ENCODE measurements at regions not wholly inside any gene's neighbourhood (a gene's known extent, or its start where the extent isn't known, plus 50 kb on each side); places are given as distances from the start of the nearest gene placed in this dataset.
A peak's percentile ranks its signal among the peaks of the same experiment; 100 is the strongest.
"Not testable (repeated sequence)": the region's sequence is repeated elsewhere in the genome, so short reads cannot be mapped to it uniquely, and the experiment has no call there.

- DNase-seq (ENCODE audit: low read depth) = no peak
Observed at GRCh38 chr2:242029422-242030225, 160.1 kb downstream of the RTP5 start.

GRCh38 chr2:242030226-242030575, 160.7 kb downstream of the RTP5 start:
- no peak for DNase-seq (ENCODE audit: low read depth)

- no peak for DNase-seq (ENCODE audit: low read depth)
Observed at GRCh38 chr2:242030858-242031257, 161.3 kb downstream of the RTP5 start.

GRCh38 chr2:242031481-242032019, 162.0 kb downstream of the RTP5 start:
- DNase-seq (ENCODE audit: low read depth) = peak; percentile 73

- no peak for DNase-seq (ENCODE audit: low read depth)
Observed at GRCh38 chr2:242032780-242033656, 163.5 kb downstream of the RTP5 start.

- no peak for DNase-seq (ENCODE audit: low read depth)
Observed at GRCh38 chr2:242034138-242034537, 164.6 kb downstream of the RTP5 start.

- no peak for DNase-seq (ENCODE audit: low read depth)
Observed at GRCh38 chr2:242034996-242035814, 165.7 kb downstream of the RTP5 start.

- no peak for DNase-seq (ENCODE audit: low read depth)
Observed at GRCh38 chr2:242035858-242036652, 166.5 kb downstream of the RTP5 start.

- no peak for DNase-seq (ENCODE audit: low read depth)
Observed at GRCh38 chr2:242036653-242036950, 167.1 kb downstream of the RTP5 start.

GRCh38 chr2:242038166-242038927, 168.8 kb downstream of the RTP5 start:
- no peak for DNase-seq (ENCODE audit: low read depth)

- DNase-seq (ENCODE audit: low read depth) = no peak
Observed at GRCh38 chr2:242038928-242039341, 169.4 kb downstream of the RTP5 start.

- no peak for DNase-seq (ENCODE audit: low read depth)
Observed at GRCh38 chr2:242040303-242040655, 170.8 kb downstream of the RTP5 start.

GRCh38 chr2:242040681-242041080, 171.2 kb downstream of the RTP5 start:
- DNase-seq (ENCODE audit: low read depth) = no peak

- DNase-seq (ENCODE audit: low read depth) = no peak
Observed at GRCh38 chr2:242041816-242042215, 172.3 kb downstream of the RTP5 start.

GRCh38 chr2:242043538-242044312, 174.2 kb downstream of the RTP5 start:
- DNase-seq (ENCODE audit: low read depth) = no peak

- DNase-seq (ENCODE audit: low read depth) = no peak
Observed at GRCh38 chr2:242044313-242044590, 174.7 kb downstream of the RTP5 start.

GRCh38 chr2:242045596-242046144, 176.1 kb downstream of the RTP5 start:
- DNase-seq (ENCODE audit: low read depth) = not testable (repeated sequence)

GRCh38 chr2:242046206-242046826, 176.8 kb downstream of the RTP5 start:
- DNase-seq (ENCODE audit: low read depth) = no peak

- DNase-seq (ENCODE audit: low read depth) = no peak
Observed at GRCh38 chr2:242047963-242048362, 178.4 kb downstream of the RTP5 start.
